SIG-M5 treated with dmso at 0.1 percent for 504 hours (cell line): ENCODE measurements at regions not wholly inside any gene's neighbourhood (a gene's known extent, or its start where the extent isn't known, plus 50 kb on each side); places are given as distances from the start of the nearest gene placed in this dataset.
"Not testable (repeated sequence)": the region's sequence is repeated elsewhere in the genome, so short reads cannot be mapped to it uniquely, and the experiment has no call there.

Experiments used
- DNase-seq: peaks from one replicate; lab custom pipeline; 2025; ENCODE audit not compliant: unreplicated experiment; lab: John Stamatoyannopoulos, UW

- no peak for DNase-seq
Observed at GRCh38 chr18:41899535-41899934, 55.5 kb upstream of the PIK3C3 start.

- no peak for DNase-seq
Observed at GRCh38 chr18:41893432-41893831, 61.6 kb upstream of the PIK3C3 start.

- no peak for DNase-seq
Observed at GRCh38 chr18:41887100-41887499, 67.9 kb upstream of the PIK3C3 start.

- no peak for DNase-seq
Observed at GRCh38 chr18:41886126-41886807, 68.8 kb upstream of the PIK3C3 start.

GRCh38 chr18:41881285-41881684, 73.7 kb upstream of the PIK3C3 start:
- DNase-seq, result no peak

- DNase-seq, result no peak
Observed at GRCh38 chr18:41879256-41879655, 75.8 kb upstream of the PIK3C3 start.

- DNase-seq, result no peak
Observed at GRCh38 chr18:41875094-41875780, 79.8 kb upstream of the PIK3C3 start.

GRCh38 chr18:41873730-41874129, 81.3 kb upstream of the PIK3C3 start:
- DNase-seq, result no peak

GRCh38 chr18:41872206-41872605, 82.8 kb upstream of the PIK3C3 start:
- DNase-seq, result no peak

- no peak for DNase-seq
Observed at GRCh38 chr18:41871229-41872000, 83.6 kb upstream of the PIK3C3 start.

- DNase-seq, result no peak
Observed at GRCh38 chr18:41870817-41871216, 84.2 kb upstream of the PIK3C3 start.

GRCh38 chr18:41870191-41870590, 84.8 kb upstream of the PIK3C3 start:
- no peak for DNase-seq

- not testable (repeated sequence) for DNase-seq
Observed at GRCh38 chr18:41865796-41866195, 89.2 kb upstream of the PIK3C3 start.

- no peak for DNase-seq
Observed at GRCh38 chr18:41864216-41864615, 90.8 kb upstream of the PIK3C3 start.

GRCh38 chr18:41862921-41863320, 92.1 kb upstream of the PIK3C3 start:
- no peak for DNase-seq

- DNase-seq, result no peak
Observed at GRCh38 chr18:41860987-41861386, 94.0 kb upstream of the PIK3C3 start.

GRCh38 chr18:41858761-41859555, 96.1 kb upstream of the PIK3C3 start:
- no peak for DNase-seq

- DNase-seq, result no peak
Observed at GRCh38 chr18:41853280-41853679, 101.8 kb upstream of the PIK3C3 start.

GRCh38 chr18:41850781-41851180, 104.3 kb upstream of the PIK3C3 start:
- DNase-seq, result no peak

GRCh38 chr18:41849632-41850031, 105.4 kb upstream of the PIK3C3 start:
- no peak for DNase-seq

GRCh38 chr18:41845563-41845962, 109.5 kb upstream of the PIK3C3 start:
- no peak for DNase-seq
